ENCODE measurements at regions not wholly inside any gene's neighbourhood (a gene's known extent, or its start where the extent isn't known, plus 50 kb on each side); places are given as distances from the start of the nearest gene placed in this dataset.

GRCh38 chr1:72649991-72650390 is 367.7 kb upstream of the NEGR1 start (continued):
- no peak for TF ChIP-seq E2F6 (IDR thresholded peaks at IDR 0.05; ENCODE audit: borderline replicate concordance, low read depth)
- no peak for TF ChIP-seq NR3C1 (IDR thresholded peaks at IDR 0.05)
- TF ChIP-seq, protein P1, sequence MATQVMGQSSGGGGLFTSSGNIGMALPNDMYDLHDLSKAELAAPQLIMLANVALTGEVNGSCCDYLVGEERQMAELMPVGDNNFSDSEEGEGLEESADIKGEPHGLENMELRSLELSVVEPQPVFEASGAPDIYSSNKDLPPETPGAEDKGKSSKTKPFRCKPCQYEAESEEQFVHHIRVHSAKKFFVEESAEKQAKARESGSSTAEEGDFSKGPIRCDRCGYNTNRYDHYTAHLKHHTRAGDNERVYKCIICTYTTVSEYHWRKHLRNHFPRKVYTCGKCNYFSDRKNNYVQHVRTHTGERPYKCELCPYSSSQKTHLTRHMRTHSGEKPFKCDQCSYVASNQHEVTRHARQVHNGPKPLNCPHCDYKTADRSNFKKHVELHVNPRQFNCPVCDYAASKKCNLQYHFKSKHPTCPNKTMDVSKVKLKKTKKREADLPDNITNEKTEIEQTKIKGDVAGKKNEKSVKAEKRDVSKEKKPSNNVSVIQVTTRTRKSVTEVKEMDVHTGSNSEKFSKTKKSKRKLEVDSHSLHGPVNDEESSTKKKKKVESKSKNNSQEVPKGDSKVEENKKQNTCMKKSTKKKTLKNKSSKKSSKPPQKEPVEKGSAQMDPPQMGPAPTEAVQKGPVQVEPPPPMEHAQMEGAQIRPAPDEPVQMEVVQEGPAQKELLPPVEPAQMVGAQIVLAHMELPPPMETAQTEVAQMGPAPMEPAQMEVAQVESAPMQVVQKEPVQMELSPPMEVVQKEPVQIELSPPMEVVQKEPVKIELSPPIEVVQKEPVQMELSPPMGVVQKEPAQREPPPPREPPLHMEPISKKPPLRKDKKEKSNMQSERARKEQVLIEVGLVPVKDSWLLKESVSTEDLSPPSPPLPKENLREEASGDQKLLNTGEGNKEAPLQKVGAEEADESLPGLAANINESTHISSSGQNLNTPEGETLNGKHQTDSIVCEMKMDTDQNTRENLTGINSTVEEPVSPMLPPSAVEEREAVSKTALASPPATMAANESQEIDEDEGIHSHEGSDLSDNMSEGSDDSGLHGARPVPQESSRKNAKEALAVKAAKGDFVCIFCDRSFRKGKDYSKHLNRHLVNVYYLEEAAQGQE (IDR thresholded peaks at IDR 0.05): no peak
- TF ChIP-seq PHF8 (IDR thresholded peaks at IDR 0.05; ENCODE audit: borderline replicate concordance, low read depth): no peak
- TF ChIP-seq CBX8 (IDR thresholded peaks at IDR 0.05): no peak
- no peak for TF ChIP-seq HES2 (IDR thresholded peaks at IDR 0.05)
- no peak for TF ChIP-seq SMC3 (IDR thresholded peaks at IDR 0.05)

DNA sequence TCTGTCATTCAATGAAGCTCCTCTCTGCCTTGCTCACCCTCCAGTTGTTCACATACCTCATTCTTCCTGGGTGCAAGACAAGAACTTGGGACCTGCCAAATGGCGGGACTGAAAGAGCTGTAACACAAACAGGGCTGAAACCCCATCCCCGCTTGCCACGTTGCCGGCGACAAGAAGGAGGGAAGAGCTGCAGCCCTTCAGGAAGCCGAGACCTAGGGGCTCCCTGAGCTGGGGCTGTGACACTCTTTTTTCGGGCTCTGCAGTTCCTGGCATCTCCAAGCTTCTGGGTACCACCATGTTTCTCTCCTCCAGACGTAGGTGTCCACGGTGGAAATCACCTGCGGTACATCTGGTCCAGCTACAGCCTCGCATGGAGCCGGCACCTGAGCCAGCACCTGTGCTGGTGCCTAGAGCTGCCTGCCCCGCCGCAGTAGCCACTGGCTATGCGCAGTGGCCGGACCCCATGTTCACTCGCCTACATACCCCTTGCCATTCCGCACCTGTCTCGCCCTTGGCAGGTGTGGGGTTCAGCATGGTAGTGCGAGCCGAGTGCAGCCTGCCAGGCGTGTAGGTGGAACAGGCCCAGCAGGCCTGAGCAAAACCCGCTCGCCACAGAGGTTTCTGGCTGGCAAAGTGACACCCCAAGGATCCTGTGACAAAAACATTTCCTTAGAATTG is 367.0 kb upstream of the NEGR1 start:
- 22% methylated on average over 10 of the region's 24 CpGs for WGBS (ENCODE audit: missing lambda C conversion rate)

More for the DNA sequence above, 367.0 kb upstream of the NEGR1 start:
- Histone ChIP-seq H3K9me3 (no peaks in the 10 kb centered on the region), H3K27ac (no peak overlapping the region), H3K4me3 (no peak overlapping the region), H3K4me2 (no peak overlapping the region), H3K4me1 (no peaks in the 10 kb centered on the region)
- CTCF ChIA-PET: no interaction called here
- POLR2A ChIA-PET: no interaction called here
- FAIRE-seq (no peak), DNase-seq (ENCODE audit: low read depth in 1 of 2, low spot score in 1 of 2) (no peak), ATAC-seq (no peak)
- TF ChIP-seq, protein P2, sequence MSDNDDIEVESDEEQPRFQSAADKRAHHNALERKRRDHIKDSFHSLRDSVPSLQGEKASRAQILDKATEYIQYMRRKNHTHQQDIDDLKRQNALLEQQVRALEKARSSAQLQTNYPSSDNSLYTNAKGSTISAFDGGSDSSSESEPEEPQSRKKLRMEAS (IDR thresholded peaks at IDR 0.05): no peak
- TF ChIP-seq, protein P3, sequence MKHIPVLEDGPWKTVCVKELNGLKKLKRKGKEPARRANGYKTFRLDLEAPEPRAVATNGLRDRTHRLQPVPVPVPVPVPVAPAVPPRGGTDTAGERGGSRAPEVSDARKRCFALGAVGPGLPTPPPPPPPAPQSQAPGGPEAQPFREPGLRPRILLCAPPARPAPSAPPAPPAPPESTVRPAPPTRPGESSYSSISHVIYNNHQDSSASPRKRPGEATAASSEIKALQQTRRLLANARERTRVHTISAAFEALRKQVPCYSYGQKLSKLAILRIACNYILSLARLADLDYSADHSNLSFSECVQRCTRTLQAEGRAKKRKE (CRISPR knock-in tag; IDR thresholded peaks at IDR 0.05; ENCODE audit: low read depth): no peak
- TF ChIP-seq POLR2A (IDR thresholded peaks at IDR 0.05; ENCODE audit: low read length) (no peak), EHF (CRISPR knock-in tag; IDR thresholded peaks at IDR 0.05) (no peak), CHD4 (IDR thresholded peaks at IDR 0.05; ENCODE audit: borderline replicate concordance) (no peak), SMC3 (IDR thresholded peaks at IDR 0.05) (no peak), SREBF2 (IDR thresholded peaks at IDR 0.05) (no peak), HOXB13 (CRISPR knock-in tag; IDR thresholded peaks at IDR 0.05; ENCODE audit: low read depth) (no peak), POLR2AphosphoS2 (conservative IDR thresholded peaks at IDR 0.05; ENCODE audit: low read length) (no peak), NFE2L2 (conservative IDR thresholded peaks at IDR 0.05; ENCODE audit: low read length) (no peak), EHMT2 (IDR thresholded peaks at IDR 0.05; ENCODE audit: low read depth) (no peak), PHF8 (IDR thresholded peaks at IDR 0.05; ENCODE audit: borderline replicate concordance, low read depth) (no peak), E2F6 (IDR thresholded peaks at IDR 0.05; ENCODE audit: borderline replicate concordance, low read depth) (no peak), CBX8 (IDR thresholded peaks at IDR 0.05) (no peak), MAZ (IDR thresholded peaks at IDR 0.05; ENCODE audit: borderline replicate concordance, low read depth, low read length) (no peak), CEBPB (IDR thresholded peaks at IDR 0.05) (no peak)
- TF ChIP-seq, protein P4, sequence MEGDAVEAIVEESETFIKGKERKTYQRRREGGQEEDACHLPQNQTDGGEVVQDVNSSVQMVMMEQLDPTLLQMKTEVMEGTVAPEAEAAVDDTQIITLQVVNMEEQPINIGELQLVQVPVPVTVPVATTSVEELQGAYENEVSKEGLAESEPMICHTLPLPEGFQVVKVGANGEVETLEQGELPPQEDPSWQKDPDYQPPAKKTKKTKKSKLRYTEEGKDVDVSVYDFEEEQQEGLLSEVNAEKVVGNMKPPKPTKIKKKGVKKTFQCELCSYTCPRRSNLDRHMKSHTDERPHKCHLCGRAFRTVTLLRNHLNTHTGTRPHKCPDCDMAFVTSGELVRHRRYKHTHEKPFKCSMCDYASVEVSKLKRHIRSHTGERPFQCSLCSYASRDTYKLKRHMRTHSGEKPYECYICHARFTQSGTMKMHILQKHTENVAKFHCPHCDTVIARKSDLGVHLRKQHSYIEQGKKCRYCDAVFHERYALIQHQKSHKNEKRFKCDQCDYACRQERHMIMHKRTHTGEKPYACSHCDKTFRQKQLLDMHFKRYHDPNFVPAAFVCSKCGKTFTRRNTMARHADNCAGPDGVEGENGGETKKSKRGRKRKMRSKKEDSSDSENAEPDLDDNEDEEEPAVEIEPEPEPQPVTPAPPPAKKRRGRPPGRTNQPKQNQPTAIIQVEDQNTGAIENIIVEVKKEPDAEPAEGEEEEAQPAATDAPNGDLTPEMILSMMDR (IDR thresholded peaks at IDR 0.05): no peak
